ENCODE measurements at regions not wholly inside any gene's neighbourhood (a gene's known extent, or its start where the extent isn't known, plus 50 kb on each side); places are given as distances from the start of the nearest gene placed in this dataset.

DNA sequence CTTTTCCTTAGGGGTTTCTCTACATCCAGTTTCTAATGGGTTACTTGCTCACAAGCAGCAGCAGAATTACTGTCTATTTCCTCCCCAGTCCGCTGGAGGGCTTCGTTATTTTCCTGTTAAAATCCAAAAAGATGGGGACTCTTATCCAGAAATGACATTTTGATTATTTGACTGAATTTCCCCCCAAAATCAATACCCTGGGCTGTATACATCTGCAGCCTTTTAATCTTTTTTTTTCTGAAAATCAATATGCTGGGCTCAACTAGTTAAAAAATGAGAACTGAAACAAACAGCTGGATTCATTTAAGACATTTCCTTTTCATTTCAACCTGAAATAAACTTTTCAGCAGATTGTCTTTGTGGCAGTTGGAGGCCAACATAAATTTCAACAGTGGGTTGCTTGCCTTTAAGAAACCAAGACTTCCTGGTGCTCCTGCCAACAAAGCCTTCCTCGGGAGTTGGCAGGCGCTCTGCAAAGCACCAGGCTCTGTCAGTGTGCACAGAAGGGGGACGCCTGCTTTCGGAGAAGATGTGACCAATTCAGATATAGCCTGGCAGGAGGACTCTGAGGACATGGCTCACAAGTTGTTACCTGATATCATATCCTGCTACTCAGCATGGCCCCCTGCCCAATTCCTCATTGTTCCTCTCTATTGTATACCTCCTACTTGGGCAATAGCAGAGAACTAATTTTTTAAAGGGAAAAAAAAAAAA lies 204.7 kb upstream of the ARG1 start:
- Histone ChIP-seq H3K36me3 (no peaks in the 10 kb centered on the region), H3K9me3 (peaks cover 0 to 4% (median 0%) of the 10 kb centered on the region in 4 donors), H3K27ac (no peak overlapping the region), H3K27me3 (no peaks in the 10 kb centered on the region), H3K4me3 (no peak overlapping the region), H3K4me1 (no peaks in the 10 kb centered on the region)
- intact Hi-C loops (cut with DNase I), result no loop called here
- TF ChIP-seq POLR2AphosphoS5 (IDR thresholded peaks at IDR 0.05) (no peak), EP300 (IDR thresholded peaks at IDR 0.05) (no peak), POLR2A (IDR thresholded peaks at IDR 0.05) (no peak)
- TF ChIP-seq, protein P1, sequence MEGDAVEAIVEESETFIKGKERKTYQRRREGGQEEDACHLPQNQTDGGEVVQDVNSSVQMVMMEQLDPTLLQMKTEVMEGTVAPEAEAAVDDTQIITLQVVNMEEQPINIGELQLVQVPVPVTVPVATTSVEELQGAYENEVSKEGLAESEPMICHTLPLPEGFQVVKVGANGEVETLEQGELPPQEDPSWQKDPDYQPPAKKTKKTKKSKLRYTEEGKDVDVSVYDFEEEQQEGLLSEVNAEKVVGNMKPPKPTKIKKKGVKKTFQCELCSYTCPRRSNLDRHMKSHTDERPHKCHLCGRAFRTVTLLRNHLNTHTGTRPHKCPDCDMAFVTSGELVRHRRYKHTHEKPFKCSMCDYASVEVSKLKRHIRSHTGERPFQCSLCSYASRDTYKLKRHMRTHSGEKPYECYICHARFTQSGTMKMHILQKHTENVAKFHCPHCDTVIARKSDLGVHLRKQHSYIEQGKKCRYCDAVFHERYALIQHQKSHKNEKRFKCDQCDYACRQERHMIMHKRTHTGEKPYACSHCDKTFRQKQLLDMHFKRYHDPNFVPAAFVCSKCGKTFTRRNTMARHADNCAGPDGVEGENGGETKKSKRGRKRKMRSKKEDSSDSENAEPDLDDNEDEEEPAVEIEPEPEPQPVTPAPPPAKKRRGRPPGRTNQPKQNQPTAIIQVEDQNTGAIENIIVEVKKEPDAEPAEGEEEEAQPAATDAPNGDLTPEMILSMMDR (IDR thresholded peaks at IDR 0.05), result no peak
- no peak for DNase-seq
- 6 to 12% methylated on average over 6 of the region's 6 CpGs for WGBS, 2 donors

DNA sequence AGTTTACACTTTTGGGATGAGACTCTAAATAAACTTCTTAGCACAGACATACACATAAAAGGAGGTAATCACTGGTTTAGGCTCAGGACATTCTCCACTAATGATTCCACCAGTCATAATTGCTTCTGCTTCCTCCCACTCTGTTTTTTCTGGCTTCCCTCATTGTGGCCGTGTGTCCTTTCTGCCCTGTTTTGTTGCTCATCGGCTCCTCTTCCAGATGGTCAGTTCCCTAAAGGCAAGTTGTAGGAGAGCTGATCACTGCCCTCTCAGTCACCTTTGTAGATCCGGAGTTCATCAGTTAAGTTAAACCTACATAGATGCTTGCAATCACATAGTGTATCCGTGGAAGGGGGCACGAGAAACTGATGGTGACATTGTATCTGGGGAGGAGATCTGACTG lies 200.5 kb upstream of the ARG1 start:
- Histone ChIP-seq H3K36me3 (no peaks in the 10 kb centered on the region), H3K4me3 (no peak overlapping the region), H3K9me3 (peaks cover 0 to 4% (median 0%) of the 10 kb centered on the region in 4 donors), H3K4me1 (no peaks in the 10 kb centered on the region), H3K27me3 (no peaks in the 10 kb centered on the region), H3K27ac (no peak overlapping the region)
- no peak for DNase-seq
- WGBS, 2 donors, result 86 to 88% methylated on average over 5 of the region's 5 CpGs
- TF ChIP-seq POLR2AphosphoS5 (IDR thresholded peaks at IDR 0.05) (no peak), POLR2A (IDR thresholded peaks at IDR 0.05) (no peak), EP300 (IDR thresholded peaks at IDR 0.05) (no peak)
- TF ChIP-seq, protein P1 (IDR thresholded peaks at IDR 0.05), result no peak
- intact Hi-C loops (cut with DNase I), result no loop called here

DNA sequence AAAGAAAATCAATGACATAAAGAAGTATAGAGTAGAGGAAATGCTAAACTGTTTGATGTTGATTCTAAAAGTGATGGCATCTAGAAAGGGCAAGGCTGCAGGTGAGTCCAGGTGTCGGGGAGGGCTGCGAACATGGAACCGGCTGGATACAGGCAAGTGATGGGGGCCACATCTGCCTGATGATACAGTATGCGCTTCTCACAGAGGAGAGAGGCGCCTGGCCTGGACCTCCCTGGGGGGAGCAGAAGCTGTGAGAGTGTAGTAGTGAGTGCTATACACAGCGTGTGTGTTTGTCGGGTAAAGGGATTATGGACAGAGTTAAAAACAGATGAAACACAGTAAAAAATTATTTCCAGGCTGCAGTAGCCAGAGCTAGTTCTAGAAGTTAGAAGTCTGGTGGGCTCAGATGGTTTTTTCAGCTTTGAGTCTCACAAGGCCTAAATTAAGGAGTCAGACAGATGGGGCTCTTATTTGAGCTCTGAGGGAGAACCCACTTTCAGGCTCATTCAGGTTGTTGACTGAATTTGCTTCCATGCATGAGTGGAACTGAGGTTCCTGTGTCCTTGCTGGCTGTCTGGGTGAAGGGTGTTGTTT lies 195.8 kb upstream of the ARG1 start:
- Histone ChIP-seq H3K27me3 (no peaks in the 10 kb centered on the region), H3K4me1 (no peaks in the 10 kb centered on the region), H3K9me3 (no peaks in the 10 kb centered on the region), H3K36me3 (no peaks in the 10 kb centered on the region), H3K4me3 (no peak overlapping the region), H3K27ac (no peak overlapping the region)
- WGBS, 2 donors, result 96 to 97% methylated on average over 7 of the region's 7 CpGs
- DNase-seq, result no peak
- intact Hi-C loops (cut with DNase I), result no loop called here
- no peak for TF ChIP-seq POLR2AphosphoS5 (IDR thresholded peaks at IDR 0.05)
- TF ChIP-seq, protein P1 (IDR thresholded peaks at IDR 0.05), result no peak
- TF ChIP-seq POLR2A (IDR thresholded peaks at IDR 0.05), result no peak
- TF ChIP-seq EP300 (IDR thresholded peaks at IDR 0.05), result no peak

DNA sequence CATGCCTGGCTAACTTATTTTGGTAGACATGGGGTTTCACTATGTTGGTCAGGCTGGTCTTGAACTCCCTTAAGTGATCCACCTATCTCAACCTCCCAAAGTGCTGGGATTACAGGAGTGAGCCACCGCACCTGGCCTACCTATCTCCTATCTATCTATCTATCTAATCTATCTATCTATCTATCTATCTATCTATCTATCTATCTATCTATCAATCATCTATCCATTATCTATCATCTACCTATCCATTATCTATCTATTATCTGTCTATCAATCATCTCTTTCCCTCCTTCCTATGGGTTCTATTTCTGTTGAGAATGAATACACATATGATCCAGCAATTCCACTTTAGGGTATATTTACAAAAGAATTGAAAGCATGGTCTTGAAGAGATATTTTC lies 194.2 kb upstream of the ARG1 start:
- no peak overlapping the region for H3K4me3 ChIP-seq
- no peaks in the 10 kb centered on the region for H3K4me1 ChIP-seq
- WGBS, 2 donors, result 94 to 97% methylated on average over 1 of the region's 1 CpG
- TF ChIP-seq, protein P1 (IDR thresholded peaks at IDR 0.05), result no peak
- no peak for TF ChIP-seq POLR2A (IDR thresholded peaks at IDR 0.05)
- no peak for TF ChIP-seq POLR2AphosphoS5 (IDR thresholded peaks at IDR 0.05)
- TF ChIP-seq EP300 (IDR thresholded peaks at IDR 0.05), result no peak
- H3K27ac ChIP-seq, result no peak overlapping the region
- H3K27me3 ChIP-seq, result no peaks in the 10 kb centered on the region
- intact Hi-C loops (cut with DNase I), result no loop called here
- no peaks in the 10 kb centered on the region for H3K9me3 ChIP-seq
- no peak for DNase-seq
- H3K36me3 ChIP-seq, result no peaks in the 10 kb centered on the region

Measured in sigmoid colon (tissue), 6 donors.